HL-60 (cell line): ENCODE measurements at regions not wholly inside any gene's neighbourhood (a gene's known extent, or its start where the extent isn't known, plus 50 kb on each side); places are given as distances from the start of the nearest gene placed in this dataset.

Experiments
- POLR2AphosphoS5 ChIP-seq: IDR thresholded peaks from 2 replicates; pipeline ENCODE4 v1.6.1; 2012; ENCODE audit warnings: low read depth
- TF ChIP-seq, protein P1 (sequence below): IDR thresholded peaks from one replicate; pipeline ENCODE4 v1.5.1; 2011; ENCODE audit warnings: low read length, control low read depth, inconsistent platforms; ENCODE audit not compliant: insufficient read depth

DNA sequence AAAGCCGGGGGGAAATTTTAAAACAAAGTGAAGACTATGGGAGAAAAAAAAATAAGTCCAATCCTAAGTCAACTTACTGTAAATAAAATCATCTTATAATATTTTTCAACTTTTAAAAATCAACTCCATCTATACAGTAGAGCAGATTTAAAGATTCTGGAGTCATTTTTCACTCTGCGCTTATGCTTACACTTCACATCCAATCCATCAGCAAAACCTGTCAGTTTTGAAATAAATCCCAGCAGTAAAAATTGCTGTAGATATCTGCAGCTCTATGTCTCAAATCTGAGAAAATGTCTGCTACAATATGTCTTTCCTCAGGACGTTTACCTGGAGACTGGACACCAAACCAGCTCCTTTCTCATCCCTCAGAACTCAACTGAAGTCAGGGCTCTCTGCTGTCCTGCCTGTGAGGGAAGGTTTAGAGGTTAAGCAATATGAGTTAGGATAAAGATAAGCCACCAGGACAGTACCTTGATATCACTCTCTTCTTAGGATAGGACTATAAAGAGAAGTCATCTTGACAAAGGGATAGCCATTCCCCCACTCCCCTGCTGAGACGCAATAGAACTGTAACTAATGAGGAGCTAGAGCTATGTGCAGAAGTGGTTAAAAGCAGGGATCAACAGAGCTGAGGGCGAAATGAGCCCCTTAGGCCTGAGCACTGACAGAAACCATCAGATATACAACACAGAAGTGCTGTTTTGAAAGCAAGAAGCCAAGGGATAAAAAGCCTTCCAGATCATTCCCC, 254.7 kb upstream of the KLHL1 start:
- no peak for TF ChIP-seq POLR2AphosphoS5
- TF ChIP-seq, protein P1, sequence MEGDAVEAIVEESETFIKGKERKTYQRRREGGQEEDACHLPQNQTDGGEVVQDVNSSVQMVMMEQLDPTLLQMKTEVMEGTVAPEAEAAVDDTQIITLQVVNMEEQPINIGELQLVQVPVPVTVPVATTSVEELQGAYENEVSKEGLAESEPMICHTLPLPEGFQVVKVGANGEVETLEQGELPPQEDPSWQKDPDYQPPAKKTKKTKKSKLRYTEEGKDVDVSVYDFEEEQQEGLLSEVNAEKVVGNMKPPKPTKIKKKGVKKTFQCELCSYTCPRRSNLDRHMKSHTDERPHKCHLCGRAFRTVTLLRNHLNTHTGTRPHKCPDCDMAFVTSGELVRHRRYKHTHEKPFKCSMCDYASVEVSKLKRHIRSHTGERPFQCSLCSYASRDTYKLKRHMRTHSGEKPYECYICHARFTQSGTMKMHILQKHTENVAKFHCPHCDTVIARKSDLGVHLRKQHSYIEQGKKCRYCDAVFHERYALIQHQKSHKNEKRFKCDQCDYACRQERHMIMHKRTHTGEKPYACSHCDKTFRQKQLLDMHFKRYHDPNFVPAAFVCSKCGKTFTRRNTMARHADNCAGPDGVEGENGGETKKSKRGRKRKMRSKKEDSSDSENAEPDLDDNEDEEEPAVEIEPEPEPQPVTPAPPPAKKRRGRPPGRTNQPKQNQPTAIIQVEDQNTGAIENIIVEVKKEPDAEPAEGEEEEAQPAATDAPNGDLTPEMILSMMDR: no peak
